ENCODE measurements at regions not wholly inside any gene's neighbourhood (a gene's known extent, or its start where the extent isn't known, plus 50 kb on each side); places are given as distances from the start of the nearest gene placed in this dataset.

DNA sequence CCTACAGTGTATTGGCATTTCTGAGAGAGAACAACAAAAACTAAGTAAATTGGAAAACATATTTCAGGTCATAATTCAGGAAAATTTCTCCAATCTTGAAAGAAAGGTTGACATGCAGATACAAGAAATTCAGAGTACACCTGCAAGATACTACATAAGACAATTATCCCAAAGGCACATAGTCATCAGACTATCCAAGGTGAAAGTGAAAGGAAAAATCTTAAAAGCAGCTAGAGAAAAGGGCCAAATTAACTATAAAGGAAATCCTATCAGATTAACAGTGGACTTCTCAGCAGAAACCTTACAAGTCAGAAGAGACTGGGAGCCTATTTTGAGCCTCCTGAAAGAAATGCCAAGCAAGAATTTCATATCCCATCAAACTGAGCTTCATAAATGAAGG, 449.0 kb upstream of the MMADHC start:
- TF ChIP-seq, protein P1, sequence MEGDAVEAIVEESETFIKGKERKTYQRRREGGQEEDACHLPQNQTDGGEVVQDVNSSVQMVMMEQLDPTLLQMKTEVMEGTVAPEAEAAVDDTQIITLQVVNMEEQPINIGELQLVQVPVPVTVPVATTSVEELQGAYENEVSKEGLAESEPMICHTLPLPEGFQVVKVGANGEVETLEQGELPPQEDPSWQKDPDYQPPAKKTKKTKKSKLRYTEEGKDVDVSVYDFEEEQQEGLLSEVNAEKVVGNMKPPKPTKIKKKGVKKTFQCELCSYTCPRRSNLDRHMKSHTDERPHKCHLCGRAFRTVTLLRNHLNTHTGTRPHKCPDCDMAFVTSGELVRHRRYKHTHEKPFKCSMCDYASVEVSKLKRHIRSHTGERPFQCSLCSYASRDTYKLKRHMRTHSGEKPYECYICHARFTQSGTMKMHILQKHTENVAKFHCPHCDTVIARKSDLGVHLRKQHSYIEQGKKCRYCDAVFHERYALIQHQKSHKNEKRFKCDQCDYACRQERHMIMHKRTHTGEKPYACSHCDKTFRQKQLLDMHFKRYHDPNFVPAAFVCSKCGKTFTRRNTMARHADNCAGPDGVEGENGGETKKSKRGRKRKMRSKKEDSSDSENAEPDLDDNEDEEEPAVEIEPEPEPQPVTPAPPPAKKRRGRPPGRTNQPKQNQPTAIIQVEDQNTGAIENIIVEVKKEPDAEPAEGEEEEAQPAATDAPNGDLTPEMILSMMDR (optimal IDR thresholded peaks at IDR 0.05 in 1 of 3, IDR thresholded peaks at IDR 0.05 in 1 of 3, conservative IDR thresholded peaks at IDR 0.05 in 1 of 3; ENCODE audit: extremely low read depth in 1 of 3, insufficient read depth in 2 of 3, low read length in 3 of 3), result no peak
- no peak for TF ChIP-seq EZH2 (IDR thresholded peaks at IDR 0.05; ENCODE audit: low read length)

Measured in keratinocyte (primary cell).